ENCODE measurements at regions not wholly inside any gene's neighbourhood (a gene's known extent, or its start where the extent isn't known, plus 50 kb on each side); places are given as distances from the start of the nearest gene placed in this dataset.
A peak's percentile ranks its signal among the peaks of the same experiment; 100 is the strongest.

GRCh38 chr14:59085207-59085739, 103.2 kb upstream of the DAAM1 start:
- no peak overlapping the region for H2BK20ac ChIP-seq (ENCODE audit: low read length)
- no peaks in the 10 kb centered on the region for H3K36me3 ChIP-seq (ENCODE audit: control insufficient read depth in 2 of 4, insufficient read depth in 4 of 4, low read length in 3 of 4)
- FAIRE-seq (no peak), DNase-seq (ENCODE audit: low read depth in 1 of 2, low spot score in 2 of 2) (no peak)
- H2AFZ ChIP-seq (ENCODE audit: low read length), result 0 out of 2 replicates have a peak overlapping the region, but pooled peaks have one; percentile 25
- no peak overlapping the region for H2BK5ac ChIP-seq (ENCODE audit: low read depth, low read length)
- no peak overlapping the region for H4K8ac ChIP-seq (ENCODE audit: extremely low read depth, insufficient read depth, low read length)
- H3K4me1 ChIP-seq (replicated peaks in 1 of 4; ENCODE audit: control insufficient read depth in 3 of 4, insufficient read depth in 4 of 4, low read length in 3 of 4), result no peaks in the 10 kb centered on the region
- H3K27ac ChIP-seq (ENCODE audit: low read depth, low read length), result no peak overlapping the region
- ChIA-PET POLR2A (ENCODE audit: partially characterized antibody) (no interaction called here), CTCF (ENCODE audit: partially characterized antibody) (interaction anchor here (0.6 to 0.8 kb wide), 2 partner anchors 8 to 117 kb away, joined by 3 read pairs; no protein-coding TSS in a partner anchor)
- H3K4me3 ChIP-seq (ENCODE audit: extremely low read depth in 1 of 4, insufficient read depth in 2 of 4, low read depth in 3 of 4, low read length in 4 of 4), result no peak overlapping the region
- H2BK120ac ChIP-seq (replicated peaks; ENCODE audit: low read depth, low read length), result no peak overlapping the region
- H3K23ac ChIP-seq (ENCODE audit: insufficient read length), result no peak overlapping the region
- no peak overlapping the region for H3K9ac ChIP-seq (replicated peaks in 1 of 4; ENCODE audit: extremely low read depth in 1 of 4, low read depth in 3 of 4, low read length in 3 of 4)
- H3K27me3 ChIP-seq (replicated peaks in 1 of 4; ENCODE audit: control insufficient read depth in 3 of 4, extremely low read depth in 1 of 4, insufficient read depth in 3 of 4, low read length in 3 of 4), result peaks cover 0 to 1% (median 0%) of the 10 kb centered on the region in 4 experiments; a peak in 1 of 7 replicates
- H3K18ac ChIP-seq (ENCODE audit: extremely low read depth, low read length), result no peak overlapping the region
- no peaks in the 10 kb centered on the region for H3K79me1 ChIP-seq (ENCODE audit: low read depth, low read length)
- no peak overlapping the region for H3K4ac ChIP-seq (replicated peaks; ENCODE audit: insufficient read length, low read depth, low read length)
- H4K20me1 ChIP-seq (replicated peaks in 1 of 2; ENCODE audit: control insufficient read depth in 1 of 2, insufficient read depth in 2 of 2, low read length in 2 of 2), result no peaks in the 10 kb centered on the region
- H3K56ac ChIP-seq (replicated peaks; ENCODE audit: insufficient read length, low read depth, low read length), result no peak overlapping the region
- no peaks in the 10 kb centered on the region for H3K23me2 ChIP-seq (ENCODE audit: low read depth, low read length)
- no peak overlapping the region for H2BK12ac ChIP-seq (ENCODE audit: low read depth, low read length)
- no peak overlapping the region for H3K14ac ChIP-seq (ENCODE audit: insufficient read length)
- H4K91ac ChIP-seq (replicated peaks; ENCODE audit: insufficient read length, low read length), result no peak overlapping the region
- no peaks in the 10 kb centered on the region for H3K79me2 ChIP-seq (ENCODE audit: control insufficient read depth in 1 of 2, insufficient read depth in 2 of 2, low read length in 2 of 2)
- H3K9me3 ChIP-seq (ENCODE audit: insufficient read depth in 2 of 2, low read depth in 1 of 2, low read length in 1 of 2), result no peaks in the 10 kb centered on the region
- H3K4me2 ChIP-seq (ENCODE audit: insufficient read depth in 1 of 2, low read depth in 2 of 2, low read length in 2 of 2), result no peak overlapping the region
- H2AK5ac ChIP-seq (ENCODE audit: low read depth, low read length), result no peak overlapping the region
- no peak overlapping the region for H4K5ac ChIP-seq (ENCODE audit: insufficient read length, low read depth, low read length)
- 94% methylated on average over 2 of the region's 2 CpGs; no CpG with 5 or more reads in 1 of the 2 experiments for WGBS, 2 experiments (ENCODE audit: extremely low coverage in 1 of 2, insufficient coverage in 1 of 2, insufficient read length in 1 of 2, insufficient replicate concordance in 2 of 2, low coverage in 1 of 2, low lambda C conversion rate in 2 of 2, missing lambda C conversion rate in 1 of 2)
- no peak overlapping the region for H2BK15ac ChIP-seq (ENCODE audit: low read length)
- TF ChIP-seq FOSL1 (IDR thresholded peaks at IDR 0.05; ENCODE audit: insufficient read depth, low read depth, low read length), result no peak
- no peak for TF ChIP-seq RBBP5 (IDR thresholded peaks at IDR 0.05; ENCODE audit: borderline replicate concordance, low read depth, low read length)
- no peak for TF ChIP-seq EZH2 (IDR thresholded peaks at IDR 0.05; ENCODE audit: low read depth, low read length, severe bottlenecking)
- no peak for TF ChIP-seq KDM5A (IDR thresholded peaks at IDR 0.05; ENCODE audit: low read length)
- TF ChIP-seq CEBPB (IDR thresholded peaks at IDR 0.05; ENCODE audit: low read depth, low read length), result no peak
- TF ChIP-seq EP300 (IDR thresholded peaks at IDR 0.05; ENCODE audit: borderline replicate concordance in 1 of 2, low read depth in 2 of 2, low read length in 2 of 2), result no peak
- TF ChIP-seq CBX5 (IDR thresholded peaks at IDR 0.05; ENCODE audit: low read depth, low read length), result no peak
- no peak for TF ChIP-seq SIRT6 (IDR thresholded peaks at IDR 0.05; ENCODE audit: low read length)
- no peak for TF ChIP-seq KDM1A (IDR thresholded peaks at IDR 0.05; ENCODE audit: borderline replicate concordance, low read length)
- no peak for TF ChIP-seq CTBP2 (IDR thresholded peaks at IDR 0.05; ENCODE audit: borderline replicate concordance, insufficient read depth, insufficient read length, low read length)
